RWPE2 (cell line): ENCODE measurements at regions not wholly inside any gene's neighbourhood (a gene's known extent, or its start where the extent isn't known, plus 50 kb on each side); places are given as distances from the start of the nearest gene placed in this dataset.

ENCODE experiments used
- ATAC-seq: fragments of 200-7000 bp; cut with Tn5 transposase; 3 replicates; pipeline ENCODE4 v1.9.1; 2021; ENCODE audit warnings: low read depth
- DNase-seq: peaks from one replicate; pipeline ENCODE4 v3.0.0-alpha.2; 2020; ENCODE audit warnings: low spot score
- H3K27ac ChIP-seq: fragments of 450-650 bp; 2 replicates; pipeline ENCODE4 v1.5.1; 2017; ENCODE audit warnings: mild to moderate bottlenecking; ENCODE audit not compliant: poor library complexity, severe bottlenecking
- H3K27me3 ChIP-seq: fragments of 250-450 bp; sonication (Bioruptor Pico); 2 replicates; pipeline ENCODE4 v1.5.1; 2021; ENCODE audit warnings: mild to moderate bottlenecking, moderate library complexity; ENCODE audit not compliant: insufficient read depth, poor library complexity, severe bottlenecking
- H3K36me3 ChIP-seq: fragments of 250-450 bp; sonication (Bioruptor Pico); 2 replicates; pipeline ENCODE4 v1.5.1; 2020; ENCODE audit warnings: low read depth, mild to moderate bottlenecking, moderate library complexity
- H3K4me1 ChIP-seq: fragments of 250-450 bp; sonication (Bioruptor Pico); 2 replicates; pipeline ENCODE4 v1.5.1; 2021; ENCODE audit warnings: mild to moderate bottlenecking, moderate library complexity; ENCODE audit not compliant: insufficient read depth, poor library complexity, severe bottlenecking
- H3K4me3 ChIP-seq: fragments of 250-450 bp; sonication (Bioruptor Pico); 2 replicates; pipeline ENCODE4 v1.5.1; 2021; ENCODE audit warnings: mild to moderate bottlenecking, moderate library complexity; ENCODE audit not compliant: severe bottlenecking
- H3K9me3 ChIP-seq: fragments of 250-450 bp; sonication (Bioruptor Pico); 2 replicates; pipeline ENCODE4 v1.5.1; 2021; ENCODE audit warnings: mild to moderate bottlenecking, moderate library complexity; ENCODE audit not compliant: severe bottlenecking
- CTCF ChIP-seq: fragments of 450-650 bp; IDR thresholded peaks from one replicate; pipeline ENCODE4 v1.5.1; 2017; ENCODE audit warnings: mild to moderate bottlenecking, moderate library complexity; ENCODE audit not compliant: poor library complexity, severe bottlenecking

- no peak for ATAC-seq
- no peaks in the 10 kb centered on the region for H3K36me3 ChIP-seq
Observed at GRCh38 chr2:224211181-224211480, 172.0 kb upstream of the SERPINE2 start.

DNA sequence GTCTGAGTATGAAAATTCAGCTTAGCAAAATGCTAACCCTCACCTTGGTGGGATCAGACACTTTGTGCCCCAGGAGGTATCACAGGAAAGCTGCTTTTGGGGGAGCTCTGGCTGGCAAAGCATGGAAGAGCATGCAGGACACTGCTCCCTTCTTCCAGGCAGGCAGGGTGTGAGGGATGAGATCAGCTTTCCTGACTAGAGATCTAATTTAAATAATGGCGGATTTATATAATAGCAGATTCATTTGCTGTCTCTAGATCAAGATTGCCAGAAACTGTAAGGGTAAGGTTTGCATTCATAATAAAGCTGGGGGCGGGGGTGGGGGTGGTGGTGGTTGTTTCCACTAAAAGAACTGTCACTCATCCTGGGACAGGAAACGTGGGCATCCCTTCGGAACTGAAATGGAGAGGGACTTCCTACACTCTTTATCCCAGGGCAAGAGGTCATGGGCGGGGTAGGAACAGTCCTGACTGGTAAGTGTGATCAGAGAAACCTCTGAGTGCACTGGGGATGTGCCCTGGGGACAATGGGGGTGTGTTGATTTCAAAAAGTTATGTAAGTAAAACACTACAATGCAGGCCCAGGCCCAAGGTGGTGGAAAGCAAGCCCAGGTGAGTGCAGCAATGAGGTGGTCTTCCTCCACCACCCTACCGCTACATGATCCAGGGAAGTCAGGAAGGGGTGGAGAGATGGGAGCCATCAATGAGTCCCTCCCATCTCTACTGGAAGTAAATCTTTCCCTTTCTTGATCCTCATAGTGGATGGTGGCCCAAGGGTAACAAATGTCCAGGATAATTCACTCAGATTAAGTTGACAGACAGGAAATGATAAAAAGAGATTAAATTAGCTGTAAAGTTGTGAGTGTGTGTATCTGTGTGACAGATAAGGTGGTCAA lies 171.4 kb upstream of the SERPINE2 start:
- Histone ChIP-seq H3K27ac (no peak overlapping the region), H3K9me3 (no peaks in the 10 kb centered on the region), H3K4me1 (no peaks in the 10 kb centered on the region), H3K4me3 (no peak overlapping the region), H3K36me3 (no peaks in the 10 kb centered on the region), H3K27me3 (no peaks in the 10 kb centered on the region)
- DNase-seq (no peak), ATAC-seq (no peak)
- TF ChIP-seq CTCF = no peak

More at GRCh38 chr2:224211181-224211480, 172.0 kb upstream of the SERPINE2 start:
- H3K9me3 ChIP-seq = no peaks in the 10 kb centered on the region
- no peak overlapping the region for H3K4me3 ChIP-seq
- DNase-seq = no peak
- TF ChIP-seq CTCF = no peak
- H3K4me1 ChIP-seq = no peaks in the 10 kb centered on the region
- no peaks in the 10 kb centered on the region for H3K27me3 ChIP-seq
- no peak overlapping the region for H3K27ac ChIP-seq

DNA sequence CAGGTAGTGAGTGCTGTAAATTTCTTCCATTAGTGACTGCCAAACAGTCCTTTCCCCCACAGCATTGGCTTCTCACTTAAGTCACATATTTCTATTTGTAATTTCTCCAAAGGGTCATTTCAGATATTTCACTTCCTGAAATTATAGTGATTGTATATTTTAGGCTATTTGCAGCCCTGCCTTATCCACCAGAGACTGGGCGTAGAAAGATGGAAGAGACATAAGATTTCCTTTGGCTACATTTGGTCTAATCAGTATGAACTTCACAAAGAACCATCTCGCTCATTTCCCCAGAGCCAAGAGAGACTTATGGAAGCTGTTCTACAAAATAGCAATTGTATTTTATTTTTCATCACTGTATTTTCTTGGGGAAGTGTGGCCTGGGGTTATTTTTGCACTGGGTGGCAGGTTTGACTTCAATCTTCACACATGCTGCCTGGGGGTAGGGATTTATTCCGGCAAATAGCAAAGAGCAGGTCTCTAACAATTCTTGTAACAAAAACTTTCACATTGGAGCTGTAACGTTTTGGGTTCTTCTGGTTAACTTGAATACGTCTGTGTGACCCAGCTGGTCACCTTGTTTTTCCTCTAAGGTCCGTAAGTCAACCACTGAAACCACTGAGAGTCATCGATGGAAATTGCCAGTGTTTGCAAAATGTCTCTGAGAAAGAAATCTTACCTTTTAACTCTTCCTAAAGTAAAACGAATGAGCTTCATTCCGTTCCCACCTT lies 170.6 kb upstream of the SERPINE2 start:
- no peak for DNase-seq
- H3K27ac ChIP-seq = no peak overlapping the region

GRCh38 chr2:224208443-224208842 lies 169.4 kb upstream of the SERPINE2 start:
- Histone ChIP-seq H3K27ac (no peak overlapping the region), H3K9me3 (no peaks in the 10 kb centered on the region), H3K27me3 (no peaks in the 10 kb centered on the region), H3K4me3 (no peak overlapping the region), H3K4me1 (no peaks in the 10 kb centered on the region), H3K36me3 (no peaks in the 10 kb centered on the region)
- ATAC-seq (no peak), DNase-seq (no peak)
- TF ChIP-seq CTCF = no peak

More for the DNA sequence above, 170.6 kb upstream of the SERPINE2 start:
- H3K4me1 ChIP-seq = no peaks in the 10 kb centered on the region
- ATAC-seq = no peak
- H3K9me3 ChIP-seq = no peaks in the 10 kb centered on the region
- no peak overlapping the region for H3K4me3 ChIP-seq
- no peaks in the 10 kb centered on the region for H3K27me3 ChIP-seq
- no peak for TF ChIP-seq CTCF
- H3K36me3 ChIP-seq = no peaks in the 10 kb centered on the region
